ENCODE measurements at regions not wholly inside any gene's neighbourhood (a gene's known extent, or its start where the extent isn't known, plus 50 kb on each side); places are given as distances from the start of the nearest gene placed in this dataset.

DNA sequence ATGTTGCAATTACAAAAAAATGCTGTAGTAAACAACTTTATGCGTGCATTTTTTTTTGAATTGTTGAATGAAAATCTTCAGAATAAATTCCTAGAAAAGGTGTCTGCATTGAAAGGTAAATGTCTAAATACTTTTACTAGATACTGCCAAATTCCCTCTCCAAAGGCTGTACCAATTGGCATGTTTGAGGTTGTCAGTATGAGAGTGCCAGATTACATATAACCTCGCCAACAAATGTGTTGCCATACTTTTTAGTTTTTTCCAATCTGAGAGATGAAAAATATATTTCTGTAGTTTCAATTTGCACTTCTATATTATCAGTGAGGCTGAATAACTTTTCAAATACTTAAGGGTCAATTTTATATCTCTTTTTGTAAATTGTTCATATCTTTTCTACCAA, 261.5 kb upstream of the TARS1 start:
- TF ChIP-seq, protein P1, sequence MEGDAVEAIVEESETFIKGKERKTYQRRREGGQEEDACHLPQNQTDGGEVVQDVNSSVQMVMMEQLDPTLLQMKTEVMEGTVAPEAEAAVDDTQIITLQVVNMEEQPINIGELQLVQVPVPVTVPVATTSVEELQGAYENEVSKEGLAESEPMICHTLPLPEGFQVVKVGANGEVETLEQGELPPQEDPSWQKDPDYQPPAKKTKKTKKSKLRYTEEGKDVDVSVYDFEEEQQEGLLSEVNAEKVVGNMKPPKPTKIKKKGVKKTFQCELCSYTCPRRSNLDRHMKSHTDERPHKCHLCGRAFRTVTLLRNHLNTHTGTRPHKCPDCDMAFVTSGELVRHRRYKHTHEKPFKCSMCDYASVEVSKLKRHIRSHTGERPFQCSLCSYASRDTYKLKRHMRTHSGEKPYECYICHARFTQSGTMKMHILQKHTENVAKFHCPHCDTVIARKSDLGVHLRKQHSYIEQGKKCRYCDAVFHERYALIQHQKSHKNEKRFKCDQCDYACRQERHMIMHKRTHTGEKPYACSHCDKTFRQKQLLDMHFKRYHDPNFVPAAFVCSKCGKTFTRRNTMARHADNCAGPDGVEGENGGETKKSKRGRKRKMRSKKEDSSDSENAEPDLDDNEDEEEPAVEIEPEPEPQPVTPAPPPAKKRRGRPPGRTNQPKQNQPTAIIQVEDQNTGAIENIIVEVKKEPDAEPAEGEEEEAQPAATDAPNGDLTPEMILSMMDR (IDR thresholded peaks at IDR 0.05; ENCODE audit: poor library complexity, severe bottlenecking): no peak
- no peak for TF ChIP-seq EP300 (conservative IDR thresholded peaks at IDR 0.05; ENCODE audit: poor library complexity, severe bottlenecking)
- TF ChIP-seq MXI1 (conservative IDR thresholded peaks at IDR 0.05; ENCODE audit: poor library complexity, severe bottlenecking): no peak
- TF ChIP-seq POLR2AphosphoS5 (IDR thresholded peaks at IDR 0.05): no peak
- TF ChIP-seq, protein P2, sequence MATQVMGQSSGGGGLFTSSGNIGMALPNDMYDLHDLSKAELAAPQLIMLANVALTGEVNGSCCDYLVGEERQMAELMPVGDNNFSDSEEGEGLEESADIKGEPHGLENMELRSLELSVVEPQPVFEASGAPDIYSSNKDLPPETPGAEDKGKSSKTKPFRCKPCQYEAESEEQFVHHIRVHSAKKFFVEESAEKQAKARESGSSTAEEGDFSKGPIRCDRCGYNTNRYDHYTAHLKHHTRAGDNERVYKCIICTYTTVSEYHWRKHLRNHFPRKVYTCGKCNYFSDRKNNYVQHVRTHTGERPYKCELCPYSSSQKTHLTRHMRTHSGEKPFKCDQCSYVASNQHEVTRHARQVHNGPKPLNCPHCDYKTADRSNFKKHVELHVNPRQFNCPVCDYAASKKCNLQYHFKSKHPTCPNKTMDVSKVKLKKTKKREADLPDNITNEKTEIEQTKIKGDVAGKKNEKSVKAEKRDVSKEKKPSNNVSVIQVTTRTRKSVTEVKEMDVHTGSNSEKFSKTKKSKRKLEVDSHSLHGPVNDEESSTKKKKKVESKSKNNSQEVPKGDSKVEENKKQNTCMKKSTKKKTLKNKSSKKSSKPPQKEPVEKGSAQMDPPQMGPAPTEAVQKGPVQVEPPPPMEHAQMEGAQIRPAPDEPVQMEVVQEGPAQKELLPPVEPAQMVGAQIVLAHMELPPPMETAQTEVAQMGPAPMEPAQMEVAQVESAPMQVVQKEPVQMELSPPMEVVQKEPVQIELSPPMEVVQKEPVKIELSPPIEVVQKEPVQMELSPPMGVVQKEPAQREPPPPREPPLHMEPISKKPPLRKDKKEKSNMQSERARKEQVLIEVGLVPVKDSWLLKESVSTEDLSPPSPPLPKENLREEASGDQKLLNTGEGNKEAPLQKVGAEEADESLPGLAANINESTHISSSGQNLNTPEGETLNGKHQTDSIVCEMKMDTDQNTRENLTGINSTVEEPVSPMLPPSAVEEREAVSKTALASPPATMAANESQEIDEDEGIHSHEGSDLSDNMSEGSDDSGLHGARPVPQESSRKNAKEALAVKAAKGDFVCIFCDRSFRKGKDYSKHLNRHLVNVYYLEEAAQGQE (IDR thresholded peaks at IDR 0.05; ENCODE audit: borderline replicate concordance): no peak
- no peak for TF ChIP-seq SMC3 (conservative IDR thresholded peaks at IDR 0.05; ENCODE audit: poor library complexity)
- TF ChIP-seq RAD21 (conservative IDR thresholded peaks at IDR 0.05): no peak

Measured in neural cell (in vitro differentiated cells).